Adrenal gland (tissue), 5 donors: ENCODE measurements at regions not wholly inside any gene's neighbourhood (a gene's known extent, or its start where the extent isn't known, plus 50 kb on each side); places are given as distances from the start of the nearest gene placed in this dataset.

Experiments used
- POLR2A ChIP-seq, 2 donors: fragments of 450-650 bp; IDR thresholded peaks; one replicate each; pipeline ENCODE4 v1.6.1; 2017; ENCODE audit warnings: antibody characterized with exemption in 2 of 2, mild to moderate bottlenecking in 2 of 2, moderate library complexity in 1 of 2
- TF ChIP-seq, protein P1 (sequence below), 6 experiments: fragments of 450-650 bp in 4 of 6; fragments of 200-600 bp in 2 of 6; sonication (generic) in 1 of 6; IDR thresholded peaks; 1 replicate in 5 of 6; 2 replicates in 1 of 6; pipeline versions ENCODE4 v1.5.1 to v1.8.0; 2016 to 2021; ENCODE audit warnings: antibody characterized with exemption in 6 of 6, mild to moderate bottlenecking in 2 of 6, moderate library complexity in 1 of 6
- donor health status: DM: no; HTN: no; CAD: no.

DNA sequence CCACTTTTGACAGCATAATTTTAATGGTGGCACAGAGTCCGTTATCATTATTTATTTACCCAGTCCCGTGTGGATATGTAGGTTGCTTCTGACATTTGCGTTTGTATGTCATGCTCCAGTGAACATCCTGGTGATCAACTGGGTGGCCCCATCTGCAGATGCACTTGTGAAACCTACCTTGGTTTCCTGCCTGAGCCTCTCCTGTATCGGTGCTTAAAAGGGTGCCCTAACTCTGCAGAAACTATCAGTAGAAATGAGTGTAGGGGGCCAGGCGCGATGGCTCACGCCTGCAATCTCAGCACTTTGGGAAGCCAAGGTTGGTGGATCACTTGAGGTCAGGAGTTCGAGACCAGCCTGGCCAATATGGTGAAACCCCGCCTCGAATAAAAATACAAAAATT lies 92.1 kb upstream of the IER5L start:
- TF ChIP-seq, protein P1, sequence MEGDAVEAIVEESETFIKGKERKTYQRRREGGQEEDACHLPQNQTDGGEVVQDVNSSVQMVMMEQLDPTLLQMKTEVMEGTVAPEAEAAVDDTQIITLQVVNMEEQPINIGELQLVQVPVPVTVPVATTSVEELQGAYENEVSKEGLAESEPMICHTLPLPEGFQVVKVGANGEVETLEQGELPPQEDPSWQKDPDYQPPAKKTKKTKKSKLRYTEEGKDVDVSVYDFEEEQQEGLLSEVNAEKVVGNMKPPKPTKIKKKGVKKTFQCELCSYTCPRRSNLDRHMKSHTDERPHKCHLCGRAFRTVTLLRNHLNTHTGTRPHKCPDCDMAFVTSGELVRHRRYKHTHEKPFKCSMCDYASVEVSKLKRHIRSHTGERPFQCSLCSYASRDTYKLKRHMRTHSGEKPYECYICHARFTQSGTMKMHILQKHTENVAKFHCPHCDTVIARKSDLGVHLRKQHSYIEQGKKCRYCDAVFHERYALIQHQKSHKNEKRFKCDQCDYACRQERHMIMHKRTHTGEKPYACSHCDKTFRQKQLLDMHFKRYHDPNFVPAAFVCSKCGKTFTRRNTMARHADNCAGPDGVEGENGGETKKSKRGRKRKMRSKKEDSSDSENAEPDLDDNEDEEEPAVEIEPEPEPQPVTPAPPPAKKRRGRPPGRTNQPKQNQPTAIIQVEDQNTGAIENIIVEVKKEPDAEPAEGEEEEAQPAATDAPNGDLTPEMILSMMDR (IDR thresholded peaks at IDR 0.05): no peak
- TF ChIP-seq POLR2A (IDR thresholded peaks at IDR 0.05): no peak
